ENCODE measurements at regions not wholly inside any gene's neighbourhood (a gene's known extent, or its start where the extent isn't known, plus 50 kb on each side); places are given as distances from the start of the nearest gene placed in this dataset.

DNA sequence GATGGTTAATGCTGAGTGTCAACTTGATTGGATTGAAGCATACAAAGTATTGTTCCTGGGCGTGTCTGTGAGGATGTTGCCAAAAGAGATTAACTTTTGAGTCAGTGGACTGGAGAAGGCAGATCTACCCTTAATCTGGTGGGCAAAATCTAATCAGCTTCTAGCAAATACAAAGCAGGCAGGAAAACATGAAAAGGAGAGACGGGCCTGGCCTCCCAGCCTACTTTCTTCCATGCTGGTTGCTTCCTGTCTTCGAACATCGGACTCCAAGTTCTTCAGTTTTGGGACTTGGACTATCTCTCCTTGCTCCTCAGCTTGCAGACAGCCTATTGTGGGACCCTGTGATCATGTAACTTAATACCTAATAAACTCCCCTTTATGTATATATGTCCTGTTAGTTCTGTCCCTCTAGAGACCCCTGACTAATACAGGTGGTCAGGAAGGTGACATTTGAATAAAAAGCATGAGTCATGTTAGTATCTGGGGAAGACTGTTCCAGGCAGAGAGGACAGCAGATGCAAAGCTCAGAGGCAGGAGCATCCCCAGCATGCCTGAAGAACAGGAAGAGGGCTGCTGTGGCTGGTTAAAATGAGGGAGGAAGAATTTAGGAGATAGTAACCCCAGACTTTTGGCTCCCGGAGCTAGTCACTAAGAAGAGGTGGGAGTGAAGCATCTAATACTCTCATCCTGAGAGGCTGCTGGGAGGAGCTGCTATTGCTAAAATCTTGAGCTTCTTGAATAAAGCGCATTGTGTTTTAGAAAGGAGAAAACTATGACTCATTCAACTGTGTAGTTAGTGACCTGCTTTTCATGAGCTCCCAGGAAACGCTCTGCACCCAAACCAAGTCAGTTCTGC lies 207.4 kb upstream of the HES1 start:
- no peak for DNase-seq (ENCODE audit: low read depth)
- TF ChIP-seq, protein P1, sequence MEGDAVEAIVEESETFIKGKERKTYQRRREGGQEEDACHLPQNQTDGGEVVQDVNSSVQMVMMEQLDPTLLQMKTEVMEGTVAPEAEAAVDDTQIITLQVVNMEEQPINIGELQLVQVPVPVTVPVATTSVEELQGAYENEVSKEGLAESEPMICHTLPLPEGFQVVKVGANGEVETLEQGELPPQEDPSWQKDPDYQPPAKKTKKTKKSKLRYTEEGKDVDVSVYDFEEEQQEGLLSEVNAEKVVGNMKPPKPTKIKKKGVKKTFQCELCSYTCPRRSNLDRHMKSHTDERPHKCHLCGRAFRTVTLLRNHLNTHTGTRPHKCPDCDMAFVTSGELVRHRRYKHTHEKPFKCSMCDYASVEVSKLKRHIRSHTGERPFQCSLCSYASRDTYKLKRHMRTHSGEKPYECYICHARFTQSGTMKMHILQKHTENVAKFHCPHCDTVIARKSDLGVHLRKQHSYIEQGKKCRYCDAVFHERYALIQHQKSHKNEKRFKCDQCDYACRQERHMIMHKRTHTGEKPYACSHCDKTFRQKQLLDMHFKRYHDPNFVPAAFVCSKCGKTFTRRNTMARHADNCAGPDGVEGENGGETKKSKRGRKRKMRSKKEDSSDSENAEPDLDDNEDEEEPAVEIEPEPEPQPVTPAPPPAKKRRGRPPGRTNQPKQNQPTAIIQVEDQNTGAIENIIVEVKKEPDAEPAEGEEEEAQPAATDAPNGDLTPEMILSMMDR (IDR thresholded peaks at IDR 0.05; ENCODE audit: control insufficient read depth, extremely low read depth, insufficient read depth): no peak
- no peak overlapping the region for H3K4me3 ChIP-seq (ENCODE audit: low read depth, low read length)

DNA sequence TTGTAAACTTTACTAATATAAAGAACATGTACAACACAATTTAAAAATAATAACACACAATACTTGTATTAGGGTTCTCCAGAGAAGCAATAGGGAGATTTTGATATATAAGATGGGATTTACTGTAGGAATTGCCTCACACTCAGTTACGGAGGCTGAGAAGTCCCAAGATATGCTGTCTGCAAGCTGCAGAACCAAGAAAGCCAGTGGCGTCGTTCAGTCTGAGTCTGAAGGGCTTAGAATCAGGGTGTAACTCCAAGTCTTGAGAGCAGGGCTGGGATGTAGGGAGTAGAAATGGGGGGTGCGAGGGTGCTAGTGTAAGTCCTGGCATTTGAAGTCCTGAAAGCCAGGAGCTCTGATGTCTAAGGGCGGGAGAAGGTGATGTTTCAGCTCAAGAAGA lies 206.6 kb upstream of the HES1 start:
- no peak overlapping the region for H3K4me3 ChIP-seq (ENCODE audit: low read depth, low read length)
- no peak for DNase-seq (ENCODE audit: low read depth)
- TF ChIP-seq, protein P1 (IDR thresholded peaks at IDR 0.05; ENCODE audit: control insufficient read depth, extremely low read depth, insufficient read depth): no peak

DNA sequence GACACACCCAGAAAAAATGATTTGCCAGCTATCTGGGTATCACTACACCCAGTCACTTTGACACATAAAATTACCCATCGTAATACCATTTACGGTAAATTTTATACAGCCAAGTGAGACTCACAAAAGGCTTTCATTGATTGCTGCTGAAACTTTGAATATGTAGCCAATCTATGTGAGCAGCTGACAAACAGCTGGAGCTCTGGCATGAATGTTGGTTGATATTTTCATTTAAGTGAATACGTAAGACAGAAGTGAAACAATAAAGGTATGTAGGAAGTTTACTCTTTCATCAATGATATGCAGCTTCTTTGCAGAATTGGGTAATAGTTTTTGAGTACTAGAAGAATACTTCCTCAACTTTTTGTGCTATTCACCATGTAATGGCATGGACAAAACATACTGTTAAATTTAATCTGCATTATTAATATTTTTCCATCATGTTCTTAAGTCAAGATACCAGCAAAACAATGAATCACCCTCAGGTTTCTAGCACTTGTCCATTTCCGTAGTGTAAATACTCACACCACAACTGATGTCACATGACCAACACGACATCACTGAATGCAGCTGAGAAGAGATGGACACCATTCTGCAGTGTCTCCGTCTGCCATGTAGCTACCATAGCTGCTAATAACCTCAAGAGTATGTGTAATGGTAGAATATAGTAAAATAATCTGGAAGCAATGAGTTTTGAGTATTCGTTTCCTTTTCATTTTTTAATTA lies 205.9 kb upstream of the HES1 start:
- H3K4me3 ChIP-seq (ENCODE audit: low read depth, low read length): no peak overlapping the region
- TF ChIP-seq, protein P1 (IDR thresholded peaks at IDR 0.05; ENCODE audit: control insufficient read depth, extremely low read depth, insufficient read depth): no peak
- no peak for DNase-seq (ENCODE audit: low read depth)

DNA sequence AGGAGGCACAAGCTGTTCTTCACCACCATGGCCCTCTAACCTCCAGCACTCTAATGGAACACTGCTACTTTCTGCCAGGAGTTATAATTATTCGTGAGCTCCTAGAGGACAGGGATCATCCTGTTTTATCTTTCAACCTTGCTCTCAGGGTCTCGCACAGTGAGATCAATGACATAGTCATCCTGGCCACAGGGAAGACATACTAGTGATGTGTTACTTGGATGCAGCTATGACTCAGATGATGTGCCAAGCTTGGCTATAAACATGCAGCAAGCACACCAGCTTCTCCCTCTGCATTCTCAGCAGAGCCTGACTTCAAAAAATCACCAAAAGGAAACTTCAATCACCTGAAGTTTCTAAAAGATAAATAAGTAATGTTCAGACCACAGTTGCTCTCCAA lies 203.8 kb upstream of the HES1 start:
- TF ChIP-seq, protein P1 (IDR thresholded peaks at IDR 0.05; ENCODE audit: control insufficient read depth, extremely low read depth, insufficient read depth): no peak
- no peak overlapping the region for H3K4me3 ChIP-seq (ENCODE audit: low read depth, low read length)
- no peak for DNase-seq (ENCODE audit: low read depth)

DNA sequence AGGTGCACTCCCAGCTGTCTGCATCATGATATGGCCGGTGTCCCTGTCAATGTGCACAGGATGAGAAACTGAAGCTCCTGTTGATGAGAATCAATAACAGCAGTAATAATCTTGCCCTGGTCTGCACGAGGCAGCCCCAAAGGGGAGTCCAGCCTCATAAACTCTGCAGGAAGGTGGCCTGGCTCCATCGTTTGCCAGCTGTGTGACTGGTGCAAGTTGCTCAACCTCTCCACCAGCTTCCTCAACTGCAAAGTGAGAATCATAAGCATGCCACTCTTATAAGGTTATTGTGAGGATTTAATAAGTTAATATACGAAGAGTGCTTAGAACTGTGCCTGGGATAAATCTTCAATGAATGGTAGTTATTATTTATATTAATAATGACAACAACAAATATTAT lies 203.4 kb upstream of the HES1 start:
- TF ChIP-seq, protein P1 (IDR thresholded peaks at IDR 0.05; ENCODE audit: control insufficient read depth, extremely low read depth, insufficient read depth): no peak
- no peak for DNase-seq (ENCODE audit: low read depth)
- H3K4me3 ChIP-seq (ENCODE audit: low read depth, low read length): no peak overlapping the region

DNA sequence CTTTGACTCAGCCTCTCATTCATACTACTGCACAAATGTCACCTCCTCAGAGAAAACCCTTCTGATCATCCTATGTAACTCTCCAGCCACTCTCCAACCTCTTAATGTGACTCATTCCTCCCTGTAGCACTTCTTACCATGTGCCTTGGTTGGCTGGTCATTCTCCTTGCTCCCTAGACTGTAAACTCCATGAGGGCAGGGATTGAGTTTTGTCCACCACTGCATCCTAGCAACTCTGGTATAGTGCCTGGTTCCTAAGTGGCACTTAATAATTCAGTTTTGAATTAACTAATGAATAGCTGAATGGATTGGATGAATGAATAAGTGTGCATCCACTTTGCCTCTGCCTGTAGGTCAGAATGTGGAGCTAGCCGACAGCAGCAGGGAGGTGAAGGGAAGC lies 202.5 kb upstream of the HES1 start:
- no peak for DNase-seq (ENCODE audit: low read depth)
- no peak overlapping the region for H3K4me3 ChIP-seq (ENCODE audit: low read depth, low read length)
- TF ChIP-seq, protein P1 (IDR thresholded peaks at IDR 0.05; ENCODE audit: control insufficient read depth, extremely low read depth, insufficient read depth): no peak

All from LNCaP clone FGC (cell line).